SKM-1 treated with dmso at 0.1 percent for 144 hours (cell line): ENCODE measurements at regions not wholly inside any gene's neighbourhood (a gene's known extent, or its start where the extent isn't known, plus 50 kb on each side); places are given as distances from the start of the nearest gene placed in this dataset.

ENCODE experiments used
- DNase-seq: peaks from one replicate; lab custom pipeline; 2025; ENCODE audit not compliant: unreplicated experiment; lab: John Stamatoyannopoulos, UW

- no peak for DNase-seq
Observed at GRCh38 chr5:24855485-24855884, 210.7 kb upstream of the CDH10 start.

GRCh38 chr5:24854850-24855249 is 210.1 kb upstream of the CDH10 start:
- no peak for DNase-seq

GRCh38 chr5:24854350-24854749 is 209.6 kb upstream of the CDH10 start:
- DNase-seq: no peak

GRCh38 chr5:24850926-24851486 is 206.2 kb upstream of the CDH10 start:
- DNase-seq: no peak

GRCh38 chr5:24849210-24849609 is 204.4 kb upstream of the CDH10 start:
- no peak for DNase-seq

GRCh38 chr5:24831989-24832388 is 187.2 kb upstream of the CDH10 start:
- no peak for DNase-seq

GRCh38 chr5:24823625-24824024 is 178.8 kb upstream of the CDH10 start:
- DNase-seq: no peak

- no peak for DNase-seq
Observed at GRCh38 chr5:24819841-24820240, 175.1 kb upstream of the CDH10 start.

- DNase-seq: peak; percentile 74
Observed at GRCh38 chr5:24817966-24818365, 173.2 kb upstream of the CDH10 start.

GRCh38 chr5:24816206-24816605 is 171.4 kb upstream of the CDH10 start:
- DNase-seq: no peak

- DNase-seq: no peak
Observed at GRCh38 chr5:24805230-24805629, 160.5 kb upstream of the CDH10 start.

- no peak for DNase-seq
Observed at GRCh38 chr5:24804221-24804681, 159.5 kb upstream of the CDH10 start.

- no peak for DNase-seq
Observed at GRCh38 chr5:24791326-24791725, 146.5 kb upstream of the CDH10 start.

GRCh38 chr5:24789611-24790351 is 145.0 kb upstream of the CDH10 start:
- DNase-seq: no peak

- no peak for DNase-seq
Observed at GRCh38 chr5:24788829-24789514, 144.2 kb upstream of the CDH10 start.

- no peak for DNase-seq
Observed at GRCh38 chr5:24786108-24786507, 141.3 kb upstream of the CDH10 start.

- DNase-seq: no peak
Observed at GRCh38 chr5:24783596-24783995, 138.8 kb upstream of the CDH10 start.

- DNase-seq: no peak
Observed at GRCh38 chr5:24777392-24777791, 132.6 kb upstream of the CDH10 start.

GRCh38 chr5:24773261-24773660 is 128.5 kb upstream of the CDH10 start:
- no peak for DNase-seq

GRCh38 chr5:24767086-24767485 is 122.3 kb upstream of the CDH10 start:
- DNase-seq: no peak

- no peak for DNase-seq
Observed at GRCh38 chr5:24765219-24765618, 120.4 kb upstream of the CDH10 start.

GRCh38 chr5:24750355-24750754 is 105.6 kb upstream of the CDH10 start:
- no peak for DNase-seq
